ENCODE measurements at regions not wholly inside any gene's neighbourhood (a gene's known extent, or its start where the extent isn't known, plus 50 kb on each side); places are given as distances from the start of the nearest gene placed in this dataset.

DNA sequence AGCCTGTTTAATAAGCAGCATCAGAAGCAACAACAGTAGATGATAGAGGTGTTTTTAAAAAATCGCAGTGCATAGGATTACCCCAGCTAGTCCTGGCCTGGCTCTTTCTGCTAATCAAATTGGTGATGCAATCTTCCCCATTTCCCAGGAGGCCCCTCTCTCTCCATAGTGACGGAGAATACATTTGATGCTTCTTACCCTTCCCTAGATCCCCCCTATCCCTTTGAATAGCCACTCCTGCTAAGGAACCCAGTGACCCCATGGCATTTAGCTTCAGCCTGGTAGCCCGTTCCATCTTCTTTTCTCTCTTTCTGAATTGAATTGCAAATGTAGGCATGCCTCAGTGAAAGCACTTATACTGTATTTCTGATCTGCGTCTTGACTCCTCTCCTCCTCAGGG, 223.6 kb upstream of the GAP43 start:
- TF ChIP-seq, protein P1, sequence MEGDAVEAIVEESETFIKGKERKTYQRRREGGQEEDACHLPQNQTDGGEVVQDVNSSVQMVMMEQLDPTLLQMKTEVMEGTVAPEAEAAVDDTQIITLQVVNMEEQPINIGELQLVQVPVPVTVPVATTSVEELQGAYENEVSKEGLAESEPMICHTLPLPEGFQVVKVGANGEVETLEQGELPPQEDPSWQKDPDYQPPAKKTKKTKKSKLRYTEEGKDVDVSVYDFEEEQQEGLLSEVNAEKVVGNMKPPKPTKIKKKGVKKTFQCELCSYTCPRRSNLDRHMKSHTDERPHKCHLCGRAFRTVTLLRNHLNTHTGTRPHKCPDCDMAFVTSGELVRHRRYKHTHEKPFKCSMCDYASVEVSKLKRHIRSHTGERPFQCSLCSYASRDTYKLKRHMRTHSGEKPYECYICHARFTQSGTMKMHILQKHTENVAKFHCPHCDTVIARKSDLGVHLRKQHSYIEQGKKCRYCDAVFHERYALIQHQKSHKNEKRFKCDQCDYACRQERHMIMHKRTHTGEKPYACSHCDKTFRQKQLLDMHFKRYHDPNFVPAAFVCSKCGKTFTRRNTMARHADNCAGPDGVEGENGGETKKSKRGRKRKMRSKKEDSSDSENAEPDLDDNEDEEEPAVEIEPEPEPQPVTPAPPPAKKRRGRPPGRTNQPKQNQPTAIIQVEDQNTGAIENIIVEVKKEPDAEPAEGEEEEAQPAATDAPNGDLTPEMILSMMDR (IDR thresholded peaks at IDR 0.05) = no peak
- no peak for TF ChIP-seq POLR2A (IDR thresholded peaks at IDR 0.05)
